A172 (cell line): ENCODE measurements at regions not wholly inside any gene's neighbourhood (a gene's known extent, or its start where the extent isn't known, plus 50 kb on each side); places are given as distances from the start of the nearest gene placed in this dataset.
"Not testable (repeated sequence)": the region's sequence is repeated elsewhere in the genome, so short reads cannot be mapped to it uniquely, and the experiment has no call there.

Experiments used
- DNase-seq: peaks from one replicate; pipeline ENCODE4 v3.0.0-alpha.2; 2015; ENCODE audit warnings: low spot score

DNA sequence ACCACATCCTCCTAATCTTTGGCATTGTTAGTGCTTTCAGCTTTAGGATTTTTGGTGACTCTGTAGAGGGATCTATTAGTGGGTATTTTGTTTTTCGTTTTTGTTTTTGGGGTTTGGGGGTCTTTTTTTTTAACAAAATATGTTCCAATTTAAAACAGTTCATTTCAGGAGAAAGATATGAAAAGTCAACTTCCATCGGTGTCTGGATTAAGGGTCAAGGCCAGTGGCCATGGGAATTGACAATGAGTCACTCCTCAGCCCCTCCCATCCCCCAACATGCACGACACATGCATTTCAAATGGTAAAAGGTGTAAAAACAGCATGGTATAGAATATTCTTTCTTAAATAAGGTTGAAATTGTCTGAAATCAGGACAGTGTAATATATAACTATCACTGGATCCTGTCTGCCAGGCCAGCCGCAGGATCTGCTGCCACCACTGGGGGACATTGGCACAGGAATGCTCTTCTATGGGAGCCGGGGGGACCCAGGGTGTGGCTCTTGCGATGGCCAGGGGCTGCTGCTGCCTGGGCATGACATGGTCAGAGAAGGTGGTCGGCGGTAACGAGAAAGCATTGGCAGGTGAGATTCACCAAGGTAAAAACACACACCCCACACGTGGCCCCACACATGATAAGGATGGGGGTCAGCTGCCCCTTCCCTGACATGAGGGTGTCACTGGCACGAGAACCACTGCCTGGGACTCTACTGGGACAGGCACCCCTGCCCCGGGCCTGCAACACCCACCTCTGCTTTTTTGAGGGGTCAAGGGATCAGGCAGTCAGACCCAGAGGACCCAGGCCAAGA, 126.2 kb upstream of the KCTD7 start:
- DNase-seq: no peak

DNA sequence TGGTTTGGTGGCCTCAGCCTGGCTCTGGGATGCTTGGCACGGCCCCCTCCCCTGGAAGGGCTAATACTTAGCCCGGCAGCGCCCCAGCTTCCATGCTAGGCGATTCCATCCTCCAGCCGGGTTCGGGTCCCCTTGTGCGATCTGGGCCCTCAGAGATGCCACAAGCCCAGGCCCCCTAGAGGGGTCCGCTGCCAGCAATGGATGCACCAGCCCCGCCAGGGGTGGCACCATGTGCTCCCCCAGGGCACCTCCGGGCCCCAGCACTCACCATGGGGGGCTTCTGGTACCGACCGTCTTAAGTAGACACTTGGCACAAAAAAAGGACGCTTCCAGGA, 125.7 kb upstream of the KCTD7 start:
- no peak for DNase-seq

GRCh38 chr7:66503551-66504031, 125.1 kb upstream of the KCTD7 start:
- no peak for DNase-seq

GRCh38 chr7:66504131-66504530, 124.5 kb upstream of the KCTD7 start:
- no peak for DNase-seq

DNA sequence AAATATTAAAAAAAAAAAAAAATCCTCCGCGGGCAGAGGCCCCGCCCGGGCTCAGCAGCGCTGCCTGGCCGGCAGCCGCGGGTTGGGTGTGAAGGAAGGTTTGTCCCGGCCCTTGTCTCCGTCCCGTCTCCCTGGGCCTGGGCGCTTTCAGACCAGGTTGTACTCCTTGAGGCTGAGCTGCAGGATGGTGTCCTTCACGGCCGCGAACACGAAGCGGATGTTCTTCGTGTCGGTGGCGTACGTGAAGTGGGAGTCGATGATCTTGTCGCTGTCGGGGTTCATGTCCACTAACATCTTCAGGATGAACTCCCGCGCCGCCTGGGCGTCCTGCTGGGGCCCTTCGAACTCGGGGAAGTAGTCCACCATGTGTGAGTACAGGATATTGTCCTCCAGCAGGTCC, 123.7 kb upstream of the KCTD7 start:
- no peak for DNase-seq

DNA sequence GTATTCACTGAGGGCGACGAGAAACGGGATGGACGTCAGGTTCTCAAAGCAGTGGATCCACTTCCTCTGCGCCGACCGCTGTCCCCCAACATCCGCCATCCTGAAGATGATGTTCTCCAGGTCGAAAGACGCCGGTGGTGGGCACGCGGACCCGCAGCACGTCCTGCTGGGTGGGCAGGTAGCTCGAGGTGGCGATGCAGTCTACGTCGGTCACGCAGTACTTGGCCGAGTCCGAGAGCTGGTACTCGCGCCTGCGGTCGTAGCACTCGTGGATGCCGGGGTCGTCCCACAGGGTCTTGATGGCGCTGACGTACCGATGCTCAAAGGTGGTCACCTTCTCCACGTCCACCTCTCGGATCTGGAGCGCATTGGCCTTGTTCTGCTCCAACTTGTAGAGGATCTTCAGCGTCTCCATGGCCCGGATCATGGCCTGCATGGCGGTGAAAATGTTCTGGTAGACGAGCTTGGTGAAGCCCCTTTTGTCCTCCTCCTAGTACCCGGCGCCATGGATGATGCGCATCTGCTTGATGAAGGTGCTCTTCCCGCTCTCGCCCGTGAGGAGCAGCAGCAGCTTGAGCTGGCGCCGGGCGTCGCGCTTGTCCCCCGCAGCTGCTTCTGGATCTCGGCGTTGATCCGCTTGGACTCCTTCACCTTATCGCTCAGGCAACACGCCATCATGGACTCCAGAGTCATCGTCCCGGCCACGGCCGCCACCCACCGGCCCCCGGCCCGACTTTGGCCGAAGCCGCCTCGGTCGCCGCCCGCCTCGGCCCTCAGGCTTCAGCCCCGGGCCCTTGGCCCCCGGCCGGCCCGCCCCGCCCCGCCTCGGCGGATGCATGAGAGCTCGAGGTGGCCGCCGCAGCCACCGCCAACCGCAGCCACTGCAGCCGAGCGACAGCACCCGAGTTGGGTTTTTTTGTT, 122.9 kb upstream of the KCTD7 start:
- no peak for DNase-seq

- DNase-seq: not testable (repeated sequence)
These were observed 122.0 kb upstream of the KCTD7 start for GRCh38 chr7:66506703-66507102.

- DNase-seq: no peak
These were observed 120.9 kb upstream of the KCTD7 start for GRCh38 chr7:66507764-66508296.

- DNase-seq: no peak
These were observed 120.2 kb upstream of the KCTD7 start for GRCh38 chr7:66508431-66508830.

DNA sequence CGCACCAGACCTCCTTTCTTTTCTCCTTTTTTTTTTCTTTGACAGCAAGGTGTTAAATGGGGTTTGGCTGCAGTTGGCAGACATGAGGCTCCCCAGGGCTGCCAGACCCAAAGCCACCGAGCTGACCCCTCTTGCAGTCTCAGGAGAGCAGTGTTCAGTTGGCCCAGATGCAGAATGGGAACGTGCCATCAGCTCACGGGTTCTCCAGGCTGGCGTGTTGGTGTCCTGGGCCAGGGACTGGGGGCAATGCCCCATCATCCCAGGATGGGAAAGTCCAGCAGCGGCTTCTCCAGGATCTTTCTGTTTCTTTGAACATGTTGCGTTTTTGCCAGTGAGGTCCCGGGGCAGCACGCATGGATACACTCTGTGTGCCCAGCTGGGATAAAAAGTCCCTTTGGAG, 114.6 kb upstream of the KCTD7 start:
- DNase-seq: no peak

GRCh38 chr7:66517212-66517909, 111.3 kb upstream of the KCTD7 start:
- DNase-seq: no peak

DNA sequence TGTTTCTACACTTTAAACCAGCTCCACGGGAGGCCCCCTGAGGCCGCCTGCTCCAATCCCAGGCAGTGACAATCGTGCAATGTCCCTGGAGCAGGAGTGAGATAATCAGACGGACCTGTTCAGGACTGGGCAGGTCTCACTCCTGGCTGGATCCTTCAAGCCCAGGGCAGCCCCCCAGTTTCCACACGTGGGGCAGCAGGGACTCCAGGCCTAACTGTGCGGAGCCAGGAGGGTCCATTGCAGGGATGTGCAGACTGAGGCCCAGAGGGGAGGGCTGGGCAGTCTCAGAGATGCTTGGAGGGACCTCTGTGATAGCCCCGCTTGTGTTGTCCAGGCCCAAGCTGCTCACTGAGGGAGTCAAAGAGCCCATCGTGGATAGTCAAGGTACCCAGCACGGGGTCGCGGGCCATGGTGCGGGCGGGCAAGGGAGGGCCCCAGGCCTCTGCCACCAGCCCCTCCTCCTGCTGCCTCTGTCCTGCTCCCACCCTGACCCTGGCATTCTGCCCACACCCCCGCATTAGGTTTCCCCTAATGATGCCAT, 110.5 kb upstream of the KCTD7 start:
- DNase-seq: no peak

- DNase-seq: no peak
These were observed 107.0 kb upstream of the KCTD7 start for GRCh38 chr7:66521675-66522074.

- no peak for DNase-seq
These were observed 106.2 kb upstream of the KCTD7 start for GRCh38 chr7:66522518-66522917.

DNA sequence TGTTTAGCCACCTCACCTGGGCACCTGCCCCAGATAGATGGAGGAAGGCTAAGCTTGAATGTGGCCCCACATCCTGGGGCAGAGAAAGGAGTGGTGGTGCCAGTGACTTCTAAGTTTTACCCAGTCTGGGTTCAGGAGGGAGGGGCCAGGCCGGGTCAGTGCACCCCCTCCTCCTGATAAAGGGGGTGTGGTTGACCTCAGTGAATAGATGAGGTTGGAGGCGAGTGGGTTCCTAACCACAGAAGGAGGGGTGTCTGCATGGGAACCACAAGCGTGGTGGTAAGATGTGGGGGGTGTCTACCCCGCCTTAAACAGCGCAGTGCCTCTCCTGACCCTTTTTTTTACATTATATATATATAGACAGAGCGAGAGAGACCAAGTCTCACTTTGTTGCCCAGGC, 105.3 kb upstream of the KCTD7 start:
- DNase-seq: no peak

GRCh38 chr7:66524738-66525137, 103.9 kb upstream of the KCTD7 start:
- no peak for DNase-seq

DNA sequence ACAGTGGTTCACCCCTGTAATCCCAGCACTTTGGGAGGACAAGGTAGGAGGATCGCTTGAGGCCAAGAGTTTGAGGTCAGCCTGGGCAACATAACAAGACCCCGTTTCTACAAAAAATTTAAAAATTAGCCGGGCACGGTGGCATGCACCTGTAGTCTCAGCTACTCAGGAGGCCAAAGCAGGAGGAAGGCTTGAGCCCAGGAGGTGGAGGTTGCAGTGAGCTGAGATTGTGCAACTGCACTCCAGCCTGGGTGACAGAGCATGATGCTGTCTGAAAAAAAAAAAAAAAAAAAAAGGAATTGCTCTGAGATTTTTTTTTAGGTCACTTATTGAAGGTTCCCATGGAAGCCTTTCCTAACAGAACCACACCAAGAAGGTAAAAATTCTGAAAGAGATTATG, 101.9 kb upstream of the KCTD7 start:
- DNase-seq: not testable (repeated sequence)

DNA sequence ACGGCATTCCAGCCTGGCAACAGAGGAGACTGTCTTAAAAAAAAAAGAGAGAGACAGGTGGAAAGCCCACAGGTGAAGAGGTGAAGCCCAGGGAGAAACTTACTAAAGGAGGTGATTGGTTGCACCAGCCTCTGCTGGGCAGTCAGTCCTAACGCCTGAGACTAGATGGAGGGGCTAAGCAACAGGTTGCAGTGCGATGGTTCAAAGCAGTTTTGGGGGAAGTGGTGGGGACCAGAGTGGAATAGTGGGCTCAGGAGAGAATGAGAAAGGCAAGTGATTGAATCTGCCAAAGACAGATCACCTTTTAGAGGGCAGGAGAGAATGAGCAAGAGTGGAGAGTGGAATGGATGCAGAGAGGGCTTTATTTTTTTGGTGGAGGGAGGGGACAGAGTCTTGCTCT, 100.0 kb upstream of the KCTD7 start:
- DNase-seq: no peak

GRCh38 chr7:66529883-66530610, 98.6 kb upstream of the KCTD7 start:
- no peak for DNase-seq

DNA sequence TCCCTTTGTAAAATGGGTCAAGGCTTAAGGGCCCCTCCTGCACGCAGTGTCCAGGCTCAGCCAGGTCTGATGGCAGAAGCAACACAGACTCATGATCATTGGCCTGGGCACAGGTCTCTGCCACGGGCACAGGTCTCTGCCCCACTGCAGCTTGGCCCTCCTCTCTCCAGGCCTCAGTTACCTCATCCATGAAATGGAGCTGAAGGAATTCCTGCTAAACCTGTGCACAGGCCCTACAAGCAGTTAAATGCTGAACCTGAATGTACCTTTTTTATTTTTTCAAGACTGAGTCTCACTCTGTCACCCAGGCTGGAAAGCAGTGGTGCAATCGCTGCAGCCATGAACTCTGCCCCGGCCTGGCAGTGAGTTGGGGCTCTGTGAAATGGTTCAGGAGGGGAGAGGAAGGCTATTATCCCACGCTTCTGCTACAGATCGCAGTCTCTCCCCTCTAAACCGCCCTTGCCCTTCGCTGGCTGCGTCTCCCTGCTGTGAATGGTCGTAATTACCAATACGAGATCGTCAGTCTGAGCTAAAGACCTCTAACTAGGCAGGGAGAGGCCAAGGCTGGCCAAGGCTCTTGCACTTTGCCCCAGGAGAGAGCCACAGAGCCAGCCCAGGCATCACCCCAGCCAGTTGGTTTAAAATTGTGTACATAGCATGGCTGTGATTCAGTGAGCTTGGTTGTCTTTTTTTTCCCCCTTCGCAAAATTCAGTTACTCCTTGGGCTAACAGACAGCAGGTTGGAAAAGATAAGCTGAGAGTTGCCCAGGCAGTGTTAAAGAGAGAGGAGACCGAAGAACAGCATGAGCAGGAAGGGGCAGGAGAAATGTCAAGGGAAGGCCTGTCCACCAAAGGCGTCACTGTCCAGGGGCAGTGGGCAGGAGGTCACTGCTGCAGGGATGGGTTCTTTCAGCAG, 93.0 kb upstream of the KCTD7 start:
- no peak for DNase-seq
